ENCODE measurements at regions not wholly inside any gene's neighbourhood (a gene's known extent, or its start where the extent isn't known, plus 50 kb on each side); places are given as distances from the start of the nearest gene placed in this dataset.
"Not testable (repeated sequence)": the region's sequence is repeated elsewhere in the genome, so short reads cannot be mapped to it uniquely, and the experiment has no call there.

DNA sequence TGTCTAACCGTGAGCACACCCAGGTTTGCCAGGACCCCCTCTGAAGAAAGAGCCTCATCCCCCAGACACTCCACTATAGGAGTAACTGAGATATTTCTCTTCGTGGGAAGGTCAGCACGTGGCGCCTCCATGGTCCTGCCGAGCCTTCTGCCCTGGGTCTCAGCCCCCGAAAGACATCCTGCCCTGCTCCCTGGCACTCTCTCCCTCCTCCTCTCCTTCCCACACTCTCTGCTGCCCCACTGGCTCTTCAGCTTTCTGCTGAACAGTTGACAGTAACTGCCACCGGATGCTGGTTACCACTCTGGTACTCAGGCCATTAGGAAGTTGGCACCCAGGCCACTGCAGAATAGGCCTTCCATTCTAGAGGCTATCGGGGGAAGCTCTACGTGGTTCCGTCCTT, 185.2 kb downstream of the UACA start:
- Histone ChIP-seq H3K4me1 (ENCODE audit: control insufficient read depth, insufficient read depth, low read length, poor library complexity, severe bottlenecking) (peaks cover 4% of the 10 kb centered on the region), H3K4me3 (ENCODE audit: extremely low read depth, insufficient read depth, low read length, poor library complexity, severe bottlenecking) (no peak overlapping the region), H3K9me3 (ENCODE audit: control insufficient read depth, low read length) (no peaks in the 10 kb centered on the region), H3K36me3 (ENCODE audit: control insufficient read depth, insufficient read depth, low read length) (no peaks in the 10 kb centered on the region), H3K27ac (ENCODE audit: low read depth, low read length, severe bottlenecking) (no peak overlapping the region)
- 94 to 96% methylated on average over 10 of the region's 10 CpGs for WGBS, 2 experiments (ENCODE audit: insufficient coverage in 2 of 2)

DNA sequence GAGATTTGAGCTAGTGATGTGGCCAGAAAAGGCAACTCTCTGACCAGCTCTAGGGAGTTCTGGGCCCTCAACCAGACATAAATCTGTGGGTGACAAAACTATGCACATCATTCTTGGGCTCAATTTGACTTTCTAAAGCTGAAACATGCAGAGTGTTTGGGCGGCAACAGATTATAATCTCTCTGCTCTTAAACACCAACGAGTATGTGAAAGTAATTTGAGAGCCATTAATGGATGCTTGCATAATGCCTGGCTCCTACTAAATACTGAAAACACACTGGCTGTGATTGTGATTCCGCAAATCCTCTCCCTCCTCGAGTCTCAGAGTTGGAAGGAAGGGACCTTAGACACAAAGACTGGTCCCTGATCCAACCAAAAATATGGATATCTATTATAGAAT, 186.7 kb downstream of the UACA start:
- WGBS, 2 experiments (ENCODE audit: insufficient coverage in 2 of 2), result 67 to 80% methylated on average over 1 to 2 of the region's 4 CpGs

DNA sequence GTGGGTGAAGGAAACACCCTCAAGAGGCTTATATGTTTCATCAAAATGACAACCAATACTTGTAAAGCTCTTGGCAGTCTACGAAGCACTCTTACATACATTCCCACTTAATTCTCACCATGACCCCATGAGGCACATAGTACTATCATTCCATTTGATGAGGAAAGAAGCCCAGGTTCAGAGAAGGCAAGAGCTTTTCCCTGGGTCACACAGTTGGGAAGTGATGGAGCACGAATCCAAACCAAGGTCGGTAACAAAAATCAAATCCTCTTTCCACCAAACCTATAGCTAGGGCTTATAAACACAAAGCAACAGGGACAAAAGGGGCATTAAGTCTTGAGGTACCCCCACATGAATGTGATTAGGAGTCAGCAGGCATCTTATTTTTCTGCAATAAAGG, 187.1 kb downstream of the UACA start:
- 71 to 93% methylated on average over 1 to 2 of the region's 3 CpGs for WGBS, 2 experiments (ENCODE audit: insufficient coverage in 2 of 2)
- Histone ChIP-seq H3K27ac (ENCODE audit: low read depth, low read length, severe bottlenecking) (no peak overlapping the region), H3K36me3 (ENCODE audit: control insufficient read depth, insufficient read depth, low read length) (no peaks in the 10 kb centered on the region), H3K4me3 (ENCODE audit: extremely low read depth, insufficient read depth, low read length, poor library complexity, severe bottlenecking) (no peak overlapping the region), H3K4me1 (ENCODE audit: control insufficient read depth, insufficient read depth, low read length, poor library complexity, severe bottlenecking) (peaks cover 4% of the 10 kb centered on the region), H3K9me3 (ENCODE audit: control insufficient read depth, low read length) (no peaks in the 10 kb centered on the region)

More for the DNA sequence above, 186.7 kb downstream of the UACA start:
- Histone ChIP-seq H3K4me3 (ENCODE audit: extremely low read depth, insufficient read depth, low read length, poor library complexity, severe bottlenecking) (no peak overlapping the region), H3K27ac (ENCODE audit: low read depth, low read length, severe bottlenecking) (no peak overlapping the region), H3K4me1 (ENCODE audit: control insufficient read depth, insufficient read depth, low read length, poor library complexity, severe bottlenecking) (peaks cover 4% of the 10 kb centered on the region), H3K36me3 (ENCODE audit: control insufficient read depth, insufficient read depth, low read length) (no peaks in the 10 kb centered on the region), H3K9me3 (ENCODE audit: control insufficient read depth, low read length) (no peaks in the 10 kb centered on the region)

DNA sequence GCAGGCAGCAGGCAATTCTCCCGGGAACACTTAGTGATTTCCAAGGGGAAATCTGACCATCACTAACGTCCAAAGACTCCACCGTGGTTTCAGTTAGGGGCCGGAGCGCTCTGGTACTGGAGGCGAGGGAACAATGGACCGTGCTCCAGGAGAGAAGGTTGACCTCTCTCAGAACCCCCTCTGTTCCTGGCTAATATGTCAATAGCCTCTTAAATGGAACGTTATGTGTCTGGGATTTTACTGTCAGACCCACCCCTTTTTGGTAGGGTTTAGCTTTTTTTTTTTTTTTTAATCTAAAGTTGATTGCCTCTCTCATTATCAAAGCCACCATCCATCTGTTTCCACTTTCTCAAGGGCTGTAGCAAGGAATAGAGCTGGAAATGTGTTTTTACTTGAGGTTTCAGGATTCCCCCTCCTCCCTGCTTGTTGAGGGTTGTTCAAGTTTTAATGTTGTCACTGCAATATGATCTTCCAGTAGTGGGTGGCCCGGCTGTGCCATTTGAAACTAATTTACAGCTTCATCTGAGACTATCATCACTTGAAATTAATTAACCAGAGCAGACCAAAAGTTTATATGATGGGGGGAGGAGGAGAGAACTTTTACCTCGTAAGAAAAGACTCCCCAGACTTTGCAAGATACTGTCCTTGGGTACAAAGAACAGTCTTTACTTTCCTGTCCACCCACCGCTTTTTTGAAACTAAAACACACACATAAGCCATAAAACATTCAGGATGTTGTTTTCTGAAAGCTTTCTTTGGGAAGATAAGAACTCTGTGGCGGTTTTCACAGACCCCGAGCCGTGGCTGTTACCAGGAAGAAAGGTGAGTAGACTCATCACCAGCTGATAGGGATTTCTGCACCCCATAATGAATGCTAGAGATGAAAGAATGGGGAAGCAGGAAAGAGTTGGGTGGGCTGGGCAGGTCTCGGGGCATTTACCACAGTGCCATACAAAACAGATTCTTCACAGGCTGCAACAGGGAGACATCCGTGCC, 187.8 kb downstream of the UACA start:
- Histone ChIP-seq H3K9me3 (ENCODE audit: control insufficient read depth, low read length) (no peaks in the 10 kb centered on the region), H3K4me1 (ENCODE audit: control insufficient read depth, insufficient read depth, low read length, poor library complexity, severe bottlenecking) (peaks cover 2% of the 10 kb centered on the region), H3K27ac (ENCODE audit: low read depth, low read length, severe bottlenecking) (no peak overlapping the region), H3K36me3 (ENCODE audit: control insufficient read depth, insufficient read depth, low read length) (no peaks in the 10 kb centered on the region), H3K4me3 (ENCODE audit: extremely low read depth, insufficient read depth, low read length, poor library complexity, severe bottlenecking) (no peak overlapping the region)
- 92 to 94% methylated on average over 8 to 10 of the region's 16 CpGs for WGBS, 2 experiments (ENCODE audit: insufficient coverage in 2 of 2)

DNA sequence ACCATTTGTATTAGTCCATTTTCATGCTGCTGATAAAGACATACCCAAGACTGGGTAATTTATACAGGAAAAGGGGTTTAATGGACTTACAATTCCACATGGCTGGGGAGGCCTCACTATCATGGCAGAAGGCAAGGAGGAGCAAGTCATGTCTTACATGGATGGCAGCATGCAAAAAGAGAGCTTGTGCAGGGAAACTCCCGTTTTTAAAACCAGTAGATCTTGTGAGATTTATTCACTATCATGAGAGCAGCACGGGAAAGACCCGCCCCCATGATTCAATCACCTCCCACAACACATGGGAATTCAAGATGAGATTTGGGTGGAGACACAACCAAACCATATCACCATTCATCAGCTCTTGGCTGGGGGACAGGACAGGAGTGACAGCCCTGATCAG, 189.0 kb downstream of the UACA start:
- H3K36me3 ChIP-seq (ENCODE audit: control insufficient read depth, insufficient read depth, low read length); H3K27ac ChIP-seq (ENCODE audit: low read depth, low read length, severe bottlenecking); H3K9me3 ChIP-seq (ENCODE audit: control insufficient read depth, low read length); H3K4me1 ChIP-seq (ENCODE audit: control insufficient read depth, insufficient read depth, low read length, poor library complexity, severe bottlenecking); H3K4me3 ChIP-seq (ENCODE audit: extremely low read depth, insufficient read depth, low read length, poor library complexity, severe bottlenecking): not testable (repeated sequence)
- 85 to 100% methylated on average over 1 to 2 of the region's 3 CpGs for WGBS, 2 experiments (ENCODE audit: insufficient coverage in 2 of 2)

DNA sequence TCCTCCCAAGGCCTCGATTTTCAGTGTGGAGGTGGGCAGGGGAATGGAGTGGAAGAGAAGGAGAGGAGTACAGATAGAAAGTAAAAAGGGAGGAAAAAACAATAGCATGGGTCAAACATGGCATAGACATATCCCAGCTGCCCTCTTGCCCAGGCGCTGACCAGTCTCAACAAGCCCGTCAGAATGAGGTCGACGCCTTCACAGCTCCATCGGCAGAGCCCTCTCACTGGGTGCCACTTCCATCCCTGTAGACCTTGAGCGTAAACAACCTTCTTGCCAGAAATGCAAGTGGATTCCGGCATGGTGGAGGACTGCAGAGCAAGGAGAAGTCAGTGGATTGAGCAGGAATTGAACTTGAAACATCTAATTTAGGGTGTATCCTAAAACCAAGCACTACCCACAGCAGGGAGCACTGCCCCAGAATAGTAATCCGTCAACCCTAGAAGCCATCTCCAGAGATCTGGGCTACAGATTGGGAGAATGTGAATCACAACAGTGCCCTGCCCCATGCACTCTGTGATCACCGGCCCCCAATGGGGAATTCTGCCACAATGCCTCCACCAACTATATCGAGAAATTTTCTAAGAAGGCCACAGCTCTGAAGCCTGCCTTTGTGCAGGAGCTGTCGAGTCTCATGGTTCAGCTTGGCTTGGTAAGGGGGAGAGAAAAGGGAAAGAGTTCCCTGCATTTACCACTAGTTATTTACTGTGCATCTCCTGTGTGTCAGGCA, 190.1 kb downstream of the UACA start:
- 97 to 98% methylated on average over 6 to 7 of the region's 12 CpGs for WGBS, 2 experiments (ENCODE audit: insufficient coverage in 2 of 2)
- no peaks in the 10 kb centered on the region for H3K36me3 ChIP-seq (ENCODE audit: control insufficient read depth, insufficient read depth, low read length)
- H3K4me3 ChIP-seq (ENCODE audit: extremely low read depth, insufficient read depth, low read length, poor library complexity, severe bottlenecking), result no peak overlapping the region
- H3K4me1 ChIP-seq (ENCODE audit: control insufficient read depth, insufficient read depth, low read length, poor library complexity, severe bottlenecking), result no peaks in the 10 kb centered on the region
- no peak overlapping the region for H3K27ac ChIP-seq (ENCODE audit: low read depth, low read length, severe bottlenecking)
- no peaks in the 10 kb centered on the region for H3K9me3 ChIP-seq (ENCODE audit: control insufficient read depth, low read length)

DNA sequence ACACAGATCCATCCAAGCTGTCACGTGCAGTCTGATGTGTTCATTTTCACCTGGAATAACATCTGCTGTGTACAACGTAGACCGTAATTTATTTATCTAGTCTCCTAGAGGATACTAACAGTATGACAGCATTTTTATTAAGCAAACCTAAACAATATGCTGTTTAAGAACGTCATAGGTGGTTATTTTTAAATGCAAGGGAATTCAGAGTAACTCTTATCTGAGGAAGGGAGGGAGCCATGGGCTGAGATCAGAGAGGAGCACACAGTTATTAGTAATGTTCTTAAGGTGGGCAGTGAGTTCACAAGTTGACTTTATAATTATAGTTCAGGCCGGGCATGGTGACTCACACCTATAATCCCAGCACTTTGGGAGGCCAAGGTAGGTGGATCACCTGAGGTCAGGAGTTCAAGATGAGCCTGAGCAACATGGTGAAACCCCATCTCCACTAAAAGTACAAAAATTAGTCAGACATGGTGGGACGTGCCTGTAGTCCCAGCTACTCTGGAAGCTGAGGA, 193.6 kb downstream of the UACA start:
- H3K4me1 ChIP-seq (ENCODE audit: control insufficient read depth, insufficient read depth, low read length, poor library complexity, severe bottlenecking), result no peaks in the 10 kb centered on the region
- H3K9me3 ChIP-seq (ENCODE audit: control insufficient read depth, low read length), result no peaks in the 10 kb centered on the region
- H3K27ac ChIP-seq (ENCODE audit: low read depth, low read length, severe bottlenecking), result no peak overlapping the region
- 79 to 93% methylated on average over 2 to 3 of the region's 6 CpGs for WGBS, 2 experiments (ENCODE audit: insufficient coverage in 2 of 2)
- H3K4me3 ChIP-seq (ENCODE audit: extremely low read depth, insufficient read depth, low read length, poor library complexity, severe bottlenecking), result no peak overlapping the region
- H3K36me3 ChIP-seq (ENCODE audit: control insufficient read depth, insufficient read depth, low read length), result no peaks in the 10 kb centered on the region

DNA sequence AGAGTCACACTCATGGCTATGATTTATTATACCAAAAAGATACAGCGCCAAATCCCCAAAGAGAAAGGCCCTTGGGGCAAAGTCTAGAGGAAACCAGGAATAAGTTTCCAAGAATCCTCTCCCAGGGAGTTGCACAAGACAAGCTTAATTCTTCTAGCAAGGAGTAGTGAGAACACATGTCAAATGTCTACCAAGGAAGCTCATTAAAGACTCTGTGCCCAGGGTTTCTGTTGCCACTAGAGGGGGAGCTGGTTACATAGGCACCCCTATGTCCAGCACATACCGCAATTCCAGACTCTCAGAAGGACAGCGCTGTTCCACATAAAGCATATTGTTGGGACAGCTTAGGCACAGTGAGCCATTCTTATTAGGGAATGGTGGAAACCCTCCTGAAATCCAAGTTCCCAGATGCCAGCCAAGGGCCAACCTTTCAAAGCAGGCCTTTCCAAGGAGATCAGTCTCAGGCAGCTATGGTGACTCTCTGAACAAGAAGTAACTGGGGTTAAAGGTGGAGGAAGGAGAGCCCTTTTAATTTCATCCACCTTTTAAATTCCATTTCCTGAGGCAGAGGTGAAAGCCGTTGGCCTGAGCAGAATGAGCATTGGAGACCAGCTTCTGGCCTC, 194.2 kb downstream of the UACA start:
- Histone ChIP-seq H3K36me3 (ENCODE audit: control insufficient read depth, insufficient read depth, low read length) (no peaks in the 10 kb centered on the region), H3K4me1 (ENCODE audit: control insufficient read depth, insufficient read depth, low read length, poor library complexity, severe bottlenecking) (no peaks in the 10 kb centered on the region), H3K9me3 (ENCODE audit: control insufficient read depth, low read length) (no peaks in the 10 kb centered on the region), H3K4me3 (ENCODE audit: extremely low read depth, insufficient read depth, low read length, poor library complexity, severe bottlenecking) (no peak overlapping the region), H3K27ac (ENCODE audit: low read depth, low read length, severe bottlenecking) (no peak overlapping the region)
- WGBS, 2 experiments (ENCODE audit: insufficient coverage in 2 of 2), result 45 to 93% methylated on average over 1 to 4 of the region's 4 CpGs

DNA sequence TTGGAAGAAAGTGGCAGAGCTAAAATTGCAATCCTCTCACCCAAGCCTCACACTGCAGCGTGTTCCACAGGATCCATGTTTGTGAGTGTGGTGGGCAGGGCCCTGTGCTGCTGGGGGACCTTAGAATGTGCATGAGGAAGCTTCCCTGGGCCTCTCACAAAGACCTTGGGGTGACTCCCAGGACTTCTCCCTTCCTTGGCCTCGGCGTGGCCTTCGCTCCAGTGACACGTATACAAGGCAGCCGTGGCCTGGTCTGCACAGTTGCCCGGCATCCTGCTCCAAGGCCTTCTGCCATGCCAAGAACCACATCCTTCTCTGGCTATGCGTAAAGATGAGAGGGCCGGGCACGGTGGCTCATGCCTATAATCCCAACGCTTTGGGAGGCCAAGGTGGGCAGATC, 196.4 kb downstream of the UACA start:
- H3K27ac ChIP-seq (ENCODE audit: low read depth, low read length, severe bottlenecking), result no peak overlapping the region
- no peaks in the 10 kb centered on the region for H3K4me1 ChIP-seq (ENCODE audit: control insufficient read depth, insufficient read depth, low read length, poor library complexity, severe bottlenecking)
- 81 to 85% methylated on average over 10 of the region's 11 CpGs for WGBS, 2 experiments (ENCODE audit: insufficient coverage in 2 of 2)
- no peaks in the 10 kb centered on the region for H3K36me3 ChIP-seq (ENCODE audit: control insufficient read depth, insufficient read depth, low read length)
- no peak overlapping the region for H3K4me3 ChIP-seq (ENCODE audit: extremely low read depth, insufficient read depth, low read length, poor library complexity, severe bottlenecking)
- no peaks in the 10 kb centered on the region for H3K9me3 ChIP-seq (ENCODE audit: control insufficient read depth, low read length)

DNA sequence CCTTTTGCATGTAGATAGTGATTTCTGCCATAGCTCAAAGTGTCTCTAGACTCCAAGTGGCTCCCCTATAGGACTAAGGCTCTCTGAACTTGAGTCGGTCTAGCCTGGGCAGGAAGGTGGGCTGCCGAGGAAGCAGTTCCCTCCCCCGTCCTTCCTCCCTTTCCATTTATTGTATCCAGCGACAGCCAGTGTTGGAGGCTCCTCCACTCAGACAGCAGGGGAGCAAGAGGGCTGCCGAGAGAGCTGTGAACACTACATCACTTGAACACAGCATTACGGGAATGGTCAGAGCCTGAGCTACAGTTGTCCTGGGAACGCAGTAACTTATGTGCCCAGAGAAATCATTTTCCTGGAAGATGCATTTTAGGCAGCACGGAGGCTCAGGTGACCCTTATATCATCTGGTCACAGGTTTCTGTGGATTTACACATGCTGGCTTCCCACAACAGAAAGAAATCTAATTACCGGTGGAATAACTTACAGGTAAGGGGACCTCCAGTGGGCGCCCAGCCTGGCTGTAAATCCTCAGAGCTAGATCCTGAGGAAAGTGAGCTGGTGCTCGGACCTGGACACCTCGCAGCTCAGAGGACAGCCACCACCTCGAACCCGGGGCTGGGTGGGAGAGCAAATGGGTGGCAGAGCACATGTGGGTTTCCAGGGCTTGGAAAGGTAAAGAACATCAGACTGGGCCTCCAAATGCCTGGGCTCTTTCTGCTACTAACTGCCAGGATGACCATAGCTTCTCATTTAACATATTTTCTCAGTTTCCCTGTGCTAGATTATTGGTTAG, 197.1 kb downstream of the UACA start:
- 72 to 76% methylated on average over 10 to 13 of the region's 14 CpGs for WGBS, 2 experiments (ENCODE audit: insufficient coverage in 2 of 2)
- H3K9me3 ChIP-seq (ENCODE audit: control insufficient read depth, low read length), result no peaks in the 10 kb centered on the region
- H3K36me3 ChIP-seq (ENCODE audit: control insufficient read depth, insufficient read depth, low read length), result no peaks in the 10 kb centered on the region
- H3K4me3 ChIP-seq (ENCODE audit: extremely low read depth, insufficient read depth, low read length, poor library complexity, severe bottlenecking), result no peak overlapping the region
- no peaks in the 10 kb centered on the region for H3K4me1 ChIP-seq (ENCODE audit: control insufficient read depth, insufficient read depth, low read length, poor library complexity, severe bottlenecking)
- H3K27ac ChIP-seq (ENCODE audit: low read depth, low read length, severe bottlenecking), result no peak overlapping the region

Data from mesodermal cell (in vitro differentiated cells).